ENCODE measurements at regions not wholly inside any gene's neighbourhood (a gene's known extent, or its start where the extent isn't known, plus 50 kb on each side); places are given as distances from the start of the nearest gene placed in this dataset.
"Not testable (repeated sequence)": the region's sequence is repeated elsewhere in the genome, so short reads cannot be mapped to it uniquely, and the experiment has no call there.

GRCh38 chr7:115276791-115277190, 354.9 kb downstream of the MDFIC start:
- Histone ChIP-seq H4K20me1 (ENCODE audit: insufficient read depth, low read length) (no peaks in the 10 kb centered on the region), H2AFZ (ENCODE audit: low read length) (no peak overlapping the region), H3K4me3 (ENCODE audit: low read depth, low read length, poor library complexity, severe bottlenecking) (no peak overlapping the region), H3K9me2 (ENCODE audit: low read depth, low read length) (no peaks in the 10 kb centered on the region), H3K79me2 (ENCODE audit: insufficient read depth, low read length) (no peaks in the 10 kb centered on the region), H3K9me3 (ENCODE audit: low read length) (no peaks in the 10 kb centered on the region), H3K36me3 (ENCODE audit: insufficient read depth, low read length) (no peaks in the 10 kb centered on the region), H3K9ac (ENCODE audit: low read length) (no peak overlapping the region), H3K4me1 (ENCODE audit: insufficient read depth, low read length, severe bottlenecking) (no peaks in the 10 kb centered on the region), H3F3A (ENCODE audit: insufficient read depth, low read length) (no peaks in the 10 kb centered on the region), H3K27ac (ENCODE audit: low read depth, low read length, poor library complexity, severe bottlenecking) (no peak overlapping the region), H3K4me2 (ENCODE audit: low read length) (no peak overlapping the region), H3K27me3 (ENCODE audit: insufficient read depth, low read length) (no peaks in the 10 kb centered on the region)
- TF ChIP-seq EZH2 (IDR thresholded peaks at IDR 0.05; ENCODE audit: borderline replicate concordance, low read length) = no peak
- TF ChIP-seq CTCF (IDR thresholded peaks at IDR 0.05; ENCODE audit: low read length) = no peak

GRCh38 chr7:115273855-115274254, 352.0 kb downstream of the MDFIC start:
- not testable (repeated sequence) for H3K9me2 ChIP-seq (ENCODE audit: low read depth, low read length); H3K4me2 ChIP-seq (ENCODE audit: low read length); H3K4me3 ChIP-seq (ENCODE audit: low read depth, low read length, poor library complexity, severe bottlenecking); H3K4me1 ChIP-seq (ENCODE audit: insufficient read depth, low read length, severe bottlenecking); H2AFZ ChIP-seq (ENCODE audit: low read length); H4K20me1 ChIP-seq (ENCODE audit: insufficient read depth, low read length); H3F3A ChIP-seq (ENCODE audit: insufficient read depth, low read length); H3K27ac ChIP-seq (ENCODE audit: low read depth, low read length, poor library complexity, severe bottlenecking); H3K9ac ChIP-seq (ENCODE audit: low read length); H3K27me3 ChIP-seq (ENCODE audit: insufficient read depth, low read length); H3K79me2 ChIP-seq (ENCODE audit: insufficient read depth, low read length); H3K36me3 ChIP-seq (ENCODE audit: insufficient read depth, low read length); H3K9me3 ChIP-seq (ENCODE audit: low read length)

GRCh38 chr7:115273139-115273772, 351.4 kb downstream of the MDFIC start:
- Histone ChIP-seq H3K79me2 (ENCODE audit: insufficient read depth, low read length) (no peaks in the 10 kb centered on the region), H3F3A (ENCODE audit: insufficient read depth, low read length) (no peaks in the 10 kb centered on the region), H3K9me3 (ENCODE audit: low read length) (no peaks in the 10 kb centered on the region), H4K20me1 (ENCODE audit: insufficient read depth, low read length) (no peaks in the 10 kb centered on the region), H3K27ac (ENCODE audit: low read depth, low read length, poor library complexity, severe bottlenecking) (no peak overlapping the region), H3K4me1 (ENCODE audit: insufficient read depth, low read length, severe bottlenecking) (no peaks in the 10 kb centered on the region), H3K4me3 (ENCODE audit: low read depth, low read length, poor library complexity, severe bottlenecking) (no peak overlapping the region), H3K4me2 (ENCODE audit: low read length) (no peak overlapping the region), H3K9me2 (ENCODE audit: low read depth, low read length) (no peaks in the 10 kb centered on the region), H3K27me3 (ENCODE audit: insufficient read depth, low read length) (no peaks in the 10 kb centered on the region), H3K9ac (ENCODE audit: low read length) (no peak overlapping the region), H3K36me3 (ENCODE audit: insufficient read depth, low read length) (no peaks in the 10 kb centered on the region), H2AFZ (ENCODE audit: low read length) (no peak overlapping the region)
- no peak for TF ChIP-seq EZH2 (IDR thresholded peaks at IDR 0.05; ENCODE audit: borderline replicate concordance, low read length)
- no peak for TF ChIP-seq CTCF (IDR thresholded peaks at IDR 0.05; ENCODE audit: low read length)

All from OCI-LY1 (cell line).